NB4 (cell line): ENCODE measurements at regions not wholly inside any gene's neighbourhood (a gene's known extent, or its start where the extent isn't known, plus 50 kb on each side); places are given as distances from the start of the nearest gene placed in this dataset.
"Not testable (repeated sequence)": the region's sequence is repeated elsewhere in the genome, so short reads cannot be mapped to it uniquely, and the experiment has no call there.

ENCODE experiments used
- CTCF ChIP-seq: IDR thresholded peaks from one replicate; pipeline ENCODE4 v1.5.1; 2012; ENCODE audit warnings: low read depth, low read length
- MAX ChIP-seq: IDR thresholded peaks from 2 replicates; pipeline ENCODE4 v1.6.1; 2011; ENCODE audit warnings: low read depth, low read length
- MYC ChIP-seq: IDR thresholded peaks from 2 replicates; pipeline ENCODE4 v1.6.1; 2011; ENCODE audit warnings: low read depth, low read length
- POLR2A ChIP-seq: IDR thresholded peaks from 2 replicates; pipeline ENCODE4 v1.6.1; 2011; ENCODE audit warnings: mild to moderate bottlenecking; ENCODE audit not compliant: insufficient read length; ENCODE audit errors: extremely low read depth

GRCh38 chr11:3520905-3521304, 120.9 kb downstream of the ART5 start:
- TF ChIP-seq CTCF, MAX, POLR2A, MYC: not testable (repeated sequence)
